OCI-LY3 (cell line): ENCODE measurements at regions not wholly inside any gene's neighbourhood (a gene's known extent, or its start where the extent isn't known, plus 50 kb on each side); places are given as distances from the start of the nearest gene placed in this dataset.

Experiments
- H2AFZ ChIP-seq: fragments of 200-600, 300-600 bp; shearing (Covaris generic); 2 replicates; pipeline ENCODE4 v1.6.0; 2014; ENCODE audit warnings: antibody characterized with exemption, low read depth, low read length
- H3K27ac ChIP-seq: fragments of 200-600, 300-600 bp; sonication (generic); 2 replicates; pipeline ENCODE4 v1.5.1; 2014; ENCODE audit warnings: mild to moderate bottlenecking, low read length, moderate library complexity, mixed read lengths
- H3K27me3 ChIP-seq: fragments of 200-600, 300-600 bp; sonication (generic); 2 replicates; pipeline ENCODE4 v1.6.1; 2014; ENCODE audit warnings: low read depth, low read length, mixed read lengths
- H3K36me3 ChIP-seq: fragments of 200-600, 300-600 bp; sonication (generic); replicated peaks from 2 replicates; pipeline ENCODE3; 2014; ENCODE audit warnings: low read depth, low read length, mixed read lengths
- H3K4me1 ChIP-seq: fragments of 300-600, 200-600 bp; sonication (generic); 2 replicates; pipeline ENCODE4 v1.6.1; 2014; ENCODE audit warnings: low read length, mixed read lengths
- H3K4me2 ChIP-seq: fragments of 200-600, 300-600 bp; sonication (generic); 2 replicates; pipeline ENCODE4 v1.6.1; 2014; ENCODE audit warnings: low read length, mixed read lengths
- H3K4me3 ChIP-seq: fragments of 300-600, 200-600 bp; sonication (generic); 2 replicates; pipeline ENCODE4 v1.5.1; 2014; ENCODE audit warnings: antibody characterized with exemption, mild to moderate bottlenecking, low read length, moderate library complexity
- H3K79me2 ChIP-seq: fragments of 300-600, 200-600 bp; shearing (Covaris generic); 2 replicates; pipeline ENCODE4 v1.6.1; 2014; ENCODE audit warnings: mild to moderate bottlenecking, low read length, mixed read lengths
- H3K9ac ChIP-seq: fragments of 300-600, 200-600 bp; shearing (Covaris generic); 2 replicates; pipeline ENCODE4 v1.6.0; 2014; ENCODE audit warnings: mild to moderate bottlenecking, low read length, moderate library complexity
- H3K9me3 ChIP-seq: fragments of 200-600, 300-600 bp; shearing (Covaris generic); 2 replicates; pipeline ENCODE4 v1.6.1; 2014; ENCODE audit warnings: low read length, mixed read lengths; ENCODE audit not compliant: insufficient read depth
- H4K20me1 ChIP-seq: fragments of 200-600, 300-600 bp; sonication (generic); 2 replicates; pipeline ENCODE4 v1.6.1; 2016; ENCODE audit warnings: low read length, mixed read lengths; ENCODE audit not compliant: insufficient read depth
- CTCF ChIP-seq: fragments of 200-600, 300-600 bp; sonication (generic); IDR thresholded peaks from 2 replicates; pipeline ENCODE4 v1.5.1; 2014; ENCODE audit warnings: antibody characterized with exemption, low read length, low read depth
- EZH2phosphoT487 ChIP-seq: fragments of 200-600 bp; shearing (Covaris generic); IDR thresholded peaks from 2 replicates; pipeline ENCODE4 v1.6.1; 2018; ENCODE audit warnings: antibody characterized with exemption, mixed run types, low read depth

DNA sequence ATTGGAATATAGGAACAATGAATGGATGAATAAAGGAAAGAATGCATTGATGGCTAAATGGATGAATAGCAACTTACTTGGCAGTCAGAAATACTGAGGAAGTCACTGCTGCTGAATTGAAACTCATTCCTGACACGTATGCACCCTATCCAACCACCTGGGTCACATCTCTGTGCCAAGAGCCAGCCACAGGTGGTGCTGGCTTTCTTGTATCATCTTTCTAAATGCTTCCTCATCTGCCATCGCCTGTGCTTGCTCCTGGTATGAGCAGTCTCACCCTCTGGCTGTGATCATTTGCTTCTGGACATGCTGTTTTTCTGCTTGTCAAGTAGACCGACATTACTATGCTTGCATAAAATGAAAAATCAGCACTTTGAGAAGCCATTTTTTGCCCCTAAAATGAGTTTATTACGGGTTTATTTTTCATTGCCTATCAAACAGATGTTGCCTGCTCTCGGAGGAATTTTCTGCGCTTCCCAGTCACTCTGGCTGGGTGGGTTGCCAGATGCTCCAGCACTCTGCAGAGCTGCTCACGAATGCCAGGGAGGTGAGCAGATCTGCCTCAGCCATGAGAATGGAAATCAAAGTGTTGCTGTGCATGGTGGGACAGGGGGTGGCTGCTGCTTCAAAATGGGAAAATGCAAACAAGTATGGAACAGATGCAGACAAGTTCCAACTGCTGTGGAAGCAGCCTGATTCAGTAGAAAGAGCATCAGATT, 1349.6 kb upstream of the CDH8 start:
- H4K20me1 ChIP-seq, result no peaks in the 10 kb centered on the region
- H2AFZ ChIP-seq, result no peak overlapping the region
- H3K4me1 ChIP-seq, result no peaks in the 10 kb centered on the region
- H3K9ac ChIP-seq, result no peak overlapping the region
- no peaks in the 10 kb centered on the region for H3K79me2 ChIP-seq
- H3K27ac ChIP-seq, result no peak overlapping the region
- H3K9me3 ChIP-seq, result no peaks in the 10 kb centered on the region
- no peak overlapping the region for H3K4me2 ChIP-seq
- no peak for TF ChIP-seq CTCF
- no peak for TF ChIP-seq EZH2phosphoT487
- no peaks in the 10 kb centered on the region for H3K27me3 ChIP-seq
- no peaks in the 10 kb centered on the region for H3K36me3 ChIP-seq
- no peak overlapping the region for H3K4me3 ChIP-seq

- no peaks in the 10 kb centered on the region for H3K79me2 ChIP-seq
- H3K9me3 ChIP-seq, result no peaks in the 10 kb centered on the region
- H3K27ac ChIP-seq, result no peak overlapping the region
- H2AFZ ChIP-seq, result no peak overlapping the region
- H3K4me3 ChIP-seq, result no peak overlapping the region
- H3K4me1 ChIP-seq, result no peaks in the 10 kb centered on the region
- H3K36me3 ChIP-seq, result no peaks in the 10 kb centered on the region
- no peak overlapping the region for H3K4me2 ChIP-seq
- TF ChIP-seq CTCF (no peak), EZH2phosphoT487 (no peak)
- H3K27me3 ChIP-seq, result no peaks in the 10 kb centered on the region
- no peaks in the 10 kb centered on the region for H4K20me1 ChIP-seq
- H3K9ac ChIP-seq, result no peak overlapping the region
Observed at GRCh38 chr16:63373744-63374143, 1337.5 kb upstream of the CDH8 start.

- Histone ChIP-seq H3K9me3 (no peaks in the 10 kb centered on the region), H3K9ac (no peak overlapping the region), H3K27me3 (no peaks in the 10 kb centered on the region), H3K4me2 (no peak overlapping the region), H2AFZ (no peak overlapping the region), H3K27ac (no peak overlapping the region), H4K20me1 (no peaks in the 10 kb centered on the region; the same call in 1 of the 2 replicates), H3K79me2 (no peaks in the 10 kb centered on the region), H3K4me1 (no peaks in the 10 kb centered on the region), H3K4me3 (no peak overlapping the region), H3K36me3 (no peaks in the 10 kb centered on the region)
- TF ChIP-seq EZH2phosphoT487, result no peak
- no peak for TF ChIP-seq CTCF
Observed at GRCh38 chr16:63372815-63373214, 1336.6 kb upstream of the CDH8 start.

DNA sequence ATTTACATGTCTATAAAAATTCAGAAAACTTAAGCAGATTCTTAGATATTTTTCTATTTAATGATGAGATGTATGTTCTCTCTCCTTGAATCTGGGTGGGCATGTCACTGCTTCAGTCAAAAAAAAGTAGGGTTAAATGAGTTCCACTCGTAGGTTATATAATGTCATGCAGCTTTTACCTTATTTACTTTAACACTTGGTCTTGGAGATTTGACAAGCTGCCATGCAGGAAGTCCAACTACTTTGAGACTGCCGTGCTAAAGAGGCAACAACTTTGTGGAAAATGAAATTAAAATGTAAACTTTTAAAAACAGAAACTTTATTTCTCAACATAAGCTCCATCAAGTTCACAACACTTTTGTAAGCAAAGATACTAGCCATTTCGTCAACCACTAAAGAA, 1336.0 kb upstream of the CDH8 start:
- no peak for TF ChIP-seq CTCF
- no peak for TF ChIP-seq EZH2phosphoT487
- Histone ChIP-seq H3K9me3 (no peaks in the 10 kb centered on the region), H3K4me2 (no peak overlapping the region), H2AFZ (no peak overlapping the region), H3K79me2 (no peaks in the 10 kb centered on the region), H3K27ac (no peak overlapping the region), H4K20me1 (no peaks in the 10 kb centered on the region; the same call in 1 of the 2 replicates), H3K36me3 (no peaks in the 10 kb centered on the region), H3K4me1 (no peaks in the 10 kb centered on the region), H3K27me3 (no peaks in the 10 kb centered on the region), H3K4me3 (no peak overlapping the region), H3K9ac (no peak overlapping the region)
